Astrocyte (in vitro differentiated cells and primary cell): ENCODE measurements at regions not wholly inside any gene's neighbourhood (a gene's known extent, or its start where the extent isn't known, plus 50 kb on each side); places are given as distances from the start of the nearest gene placed in this dataset.
A peak's percentile ranks its signal among the peaks of the same experiment; 100 is the strongest.

Experiments used
- DNase-seq: peaks from one replicate; pipeline ENCODE4 v3.0.0-alpha.2; 2010; ENCODE audit warnings: low read depth
- FAIRE-seq: peaks from 2 replicates; lab custom pipeline; 2011; peaks lifted over from hg19 to GRCh38; lab: Jason Lieb, UNC
- H2AFZ ChIP-seq: 2 replicates; pipeline ENCODE4 v1.6.0; 2012; ENCODE audit warnings: low read depth, low read length, inconsistent platforms
- H3K27ac ChIP-seq: 2 replicates; pipeline ENCODE4 v1.5.1; 2011; ENCODE audit warnings: low read depth, low read length, inconsistent platforms
- H3K27me3 ChIP-seq: 2 replicates; pipeline ENCODE4 v1.6.0; 2011; ENCODE audit warnings: low read length, inconsistent platforms; ENCODE audit not compliant: insufficient read depth
- H3K36me3 ChIP-seq: 2 replicates; pipeline ENCODE4 v1.5.1; 2011; ENCODE audit warnings: low read length, inconsistent platforms; ENCODE audit not compliant: insufficient read depth
- H3K4me1 ChIP-seq: 2 replicates; pipeline ENCODE4 v1.5.1; 2011; ENCODE audit warnings: low read length, inconsistent platforms; ENCODE audit not compliant: insufficient read depth
- H3K4me2 ChIP-seq: 2 replicates; pipeline ENCODE4 v1.6.0; 2012; ENCODE audit warnings: low read length, inconsistent platforms
- H3K4me3 ChIP-seq: 2 replicates; pipeline ENCODE4 v1.5.1; 2011; ENCODE audit warnings: low read depth, mild to moderate bottlenecking, low read length, inconsistent platforms; ENCODE audit not compliant: insufficient read depth
- H3K79me2 ChIP-seq: 2 replicates; pipeline ENCODE4 v1.6.0; 2012; ENCODE audit warnings: mild to moderate bottlenecking, low read length, inconsistent platforms; ENCODE audit not compliant: insufficient read depth
- H3K9ac ChIP-seq: 2 replicates; pipeline ENCODE4 v1.6.0; 2012; ENCODE audit warnings: mild to moderate bottlenecking, low read length, inconsistent platforms
- H3K9me3 ChIP-seq: 2 replicates; pipeline ENCODE4 v1.5.1; 2012; ENCODE audit warnings: low read depth, mild to moderate bottlenecking, low read length, inconsistent platforms; ENCODE audit not compliant: insufficient read depth
- H4K20me1 ChIP-seq: 2 replicates; pipeline ENCODE4 v1.6.0; 2012; ENCODE audit warnings: low read length, inconsistent platforms; ENCODE audit not compliant: insufficient read depth
- H3K27ac Mint-ChIP-seq: one replicate; pipeline ENCODE4 v1.8.0; 2021; ENCODE audit warnings: mild to moderate bottlenecking, mixed read lengths; ENCODE audit not compliant: unreplicated experiment
- H3K27me3 Mint-ChIP-seq: one replicate; pipeline ENCODE4 v1.8.0; 2021; ENCODE audit warnings: low read depth, mixed read lengths; ENCODE audit not compliant: unreplicated experiment
- H3K36me3 Mint-ChIP-seq: one replicate; pipeline ENCODE4 v1.8.0; 2021; ENCODE audit warnings: low read depth, mixed read lengths; ENCODE audit not compliant: unreplicated experiment
- H3K4me1 Mint-ChIP-seq: one replicate; pipeline ENCODE4 v1.8.0; 2021; ENCODE audit warnings: low read depth, mixed read lengths; ENCODE audit not compliant: unreplicated experiment
- H3K4me3 Mint-ChIP-seq: one replicate; pipeline ENCODE4 v1.8.0; 2021; ENCODE audit warnings: mild to moderate bottlenecking, moderate library complexity, mixed read lengths; ENCODE audit not compliant: unreplicated experiment
- H3K9me3 Mint-ChIP-seq: one replicate; pipeline ENCODE4 v1.8.0; 2021; ENCODE audit warnings: mild to moderate bottlenecking, mixed read lengths; ENCODE audit not compliant: unreplicated experiment
- CTCF ChIP-seq: IDR thresholded peaks from 2 replicates; pipeline ENCODE4 v1.5.1; 2011; ENCODE audit warnings: low read depth, mild to moderate bottlenecking, inconsistent platforms, low read length, moderate library complexity; ENCODE audit not compliant: insufficient read depth
- EZH2 ChIP-seq: IDR thresholded peaks from 2 replicates; pipeline ENCODE4 v1.6.1; 2012; ENCODE audit warnings: mild to moderate bottlenecking, low read length, inconsistent platforms; ENCODE audit not compliant: insufficient read depth

- DNase-seq: peak; percentile 73
- H2AFZ ChIP-seq: no peak overlapping the region
- no peak overlapping the region for H3K9ac ChIP-seq
- no peaks in the 10 kb centered on the region for H4K20me1 ChIP-seq
- TF ChIP-seq EZH2: no peak
- no peak for TF ChIP-seq CTCF
- H3K4me1 ChIP-seq: no peaks in the 10 kb centered on the region
- peaks cover 29% of the 10 kb centered on the region for H3K27me3 Mint-ChIP-seq
- no peak overlapping the region for H3K4me3 Mint-ChIP-seq
- no peaks in the 10 kb centered on the region for H3K9me3 ChIP-seq
- no peak overlapping the region for H3K4me3 ChIP-seq
- no peaks in the 10 kb centered on the region for H3K27me3 ChIP-seq
- no peak overlapping the region for H3K4me2 ChIP-seq
- no peaks in the 10 kb centered on the region for H3K36me3 Mint-ChIP-seq
- no peak overlapping the region for H3K27ac Mint-ChIP-seq
- no peaks in the 10 kb centered on the region for H3K79me2 ChIP-seq
- peak; percentile 5 for FAIRE-seq
- H3K4me1 Mint-ChIP-seq: no peaks in the 10 kb centered on the region
- no peaks in the 10 kb centered on the region for H3K9me3 Mint-ChIP-seq
- H3K36me3 ChIP-seq: no peaks in the 10 kb centered on the region
- no peak overlapping the region for H3K27ac ChIP-seq
Observed at GRCh38 chr1:55402142-55402541, 187.0 kb upstream of the USP24 start.

GRCh38 chr1:55400508-55400907, 185.3 kb upstream of the USP24 start:
- H3K4me3 Mint-ChIP-seq: no peak overlapping the region
- Histone ChIP-seq H3K36me3 (no peaks in the 10 kb centered on the region), H4K20me1 (no peaks in the 10 kb centered on the region), H3K4me3 (no peak overlapping the region), H3K9me3 (no peaks in the 10 kb centered on the region), H3K4me1 (no peaks in the 10 kb centered on the region), H3K27ac (no peak overlapping the region), H3K79me2 (no peaks in the 10 kb centered on the region), H3K4me2 (no peak overlapping the region), H2AFZ (no peak overlapping the region), H3K27me3 (no peaks in the 10 kb centered on the region), H3K9ac (no peak overlapping the region)
- no peaks in the 10 kb centered on the region for H3K4me1 Mint-ChIP-seq
- TF ChIP-seq EZH2: no peak
- TF ChIP-seq CTCF: no peak
- no peaks in the 10 kb centered on the region for H3K36me3 Mint-ChIP-seq
- peaks cover 31% of the 10 kb centered on the region for H3K27me3 Mint-ChIP-seq
- no peak overlapping the region for H3K27ac Mint-ChIP-seq
- DNase-seq (no peak), FAIRE-seq (no peak)
- H3K9me3 Mint-ChIP-seq: no peaks in the 10 kb centered on the region

GRCh38 chr1:55399346-55399745, 184.2 kb upstream of the USP24 start:
- Histone ChIP-seq H3K27me3 (no peaks in the 10 kb centered on the region), H2AFZ (no peak overlapping the region), H3K4me3 (no peak overlapping the region), H3K27ac (no peak overlapping the region), H3K36me3 (no peaks in the 10 kb centered on the region), H3K4me1 (no peaks in the 10 kb centered on the region), H3K9ac (no peak overlapping the region), H3K79me2 (no peaks in the 10 kb centered on the region), H4K20me1 (no peaks in the 10 kb centered on the region), H3K4me2 (no peak overlapping the region), H3K9me3 (no peaks in the 10 kb centered on the region)
- Mint-ChIP-seq H3K4me3 (no peak overlapping the region), H3K27ac (no peak overlapping the region), H3K4me1 (no peaks in the 10 kb centered on the region), H3K27me3 (peaks cover 31% of the 10 kb centered on the region), H3K36me3 (no peaks in the 10 kb centered on the region), H3K9me3 (peaks cover 3% of the 10 kb centered on the region)
- no peak for TF ChIP-seq CTCF
- no peak for TF ChIP-seq EZH2
- no peak for DNase-seq
- no peak for FAIRE-seq
